Neural cell (in vitro differentiated cells): ENCODE measurements at regions not wholly inside any gene's neighbourhood (a gene's known extent, or its start where the extent isn't known, plus 50 kb on each side); places are given as distances from the start of the nearest gene placed in this dataset.

Experiments used
- H2AFZ ChIP-seq: fragments of 200-600, 300-800 bp; sonication (generic), shearing (Covaris generic); 2 replicates; pipeline ENCODE4 v1.6.0; 2014; ENCODE audit warnings: low read depth, mild to moderate bottlenecking, antibody characterized with exemption, low read length, moderate library complexity
- H3F3A ChIP-seq: fragments of 200-600 bp; shearing (Covaris generic); 2 replicates; pipeline ENCODE4 v1.6.1; 2016; ENCODE audit warnings: mild to moderate bottlenecking, moderate library complexity, mixed read lengths, antibody characterized with exemption, low read length; ENCODE audit not compliant: insufficient read depth, poor library complexity, severe bottlenecking
- H3K27ac ChIP-seq: fragments of 200-600, 300-800 bp; sonication (generic), shearing (Covaris generic); 2 replicates; pipeline ENCODE4 v1.5.1; 2014; ENCODE audit warnings: mild to moderate bottlenecking, low read length, moderate library complexity
- H3K27me3 ChIP-seq: fragments of 300-800, 200-600 bp; sonication (generic), shearing (Covaris generic); 2 replicates; pipeline ENCODE4 v1.6.0; 2014; ENCODE audit warnings: mild to moderate bottlenecking, low read depth, low read length, moderate library complexity; ENCODE audit not compliant: insufficient read depth
- H3K36me3 ChIP-seq: fragments of 300-800, 200-600 bp; sonication (generic), shearing (Covaris generic); 2 replicates; pipeline ENCODE4 v1.5.1; 2014; ENCODE audit warnings: mild to moderate bottlenecking, antibody characterized with exemption, low read length, moderate library complexity; ENCODE audit not compliant: insufficient read depth
- H3K4me2 ChIP-seq: fragments of 300-800, 200-600 bp; sonication (generic), shearing (Covaris generic); 2 replicates; pipeline ENCODE4 v1.6.0; 2014; ENCODE audit warnings: mild to moderate bottlenecking, low read length
- H3K4me3 ChIP-seq: fragments of 300-800, 200-600 bp; sonication (generic), shearing (Covaris generic); 2 replicates; pipeline ENCODE4 v1.5.1; 2014; ENCODE audit warnings: mild to moderate bottlenecking, low read length, moderate library complexity
- H3K79me2 ChIP-seq: fragments of 200-600 bp; shearing (Covaris generic); replicated peaks from 2 replicates; pipeline ENCODE4 v1.6.0; 2014; ENCODE audit warnings: mild to moderate bottlenecking, low read length, moderate library complexity; ENCODE audit not compliant: insufficient read depth
- H3K9ac ChIP-seq: fragments of 300-800, 200-600 bp; sonication (generic), shearing (Covaris generic); 2 replicates; pipeline ENCODE4 v1.6.1; 2016; ENCODE audit warnings: mild to moderate bottlenecking, low read length, mixed read lengths
- H3K9me2 ChIP-seq: fragments of 200-600 bp; shearing (Covaris generic); 2 replicates; pipeline ENCODE4 v1.6.1; 2016; ENCODE audit warnings: mild to moderate bottlenecking, low read length, mixed read lengths; ENCODE audit not compliant: insufficient read depth
- H3K9me3 ChIP-seq: fragments of 200-600, 300-800 bp; sonication (generic), shearing (Covaris generic); 2 replicates; pipeline ENCODE4 v1.6.1; 2016; ENCODE audit warnings: mild to moderate bottlenecking, mixed run types, low read length, moderate library complexity, mixed read lengths
- H4K20me1 ChIP-seq: fragments of 200-600 bp; shearing (Covaris generic); 2 replicates; pipeline ENCODE4 v1.6.1; 2016; ENCODE audit warnings: mild to moderate bottlenecking, mixed run types; ENCODE audit not compliant: insufficient read depth
- CTCF ChIP-seq: fragments of 450-650 bp; IDR thresholded peaks from 2 replicates; pipeline ENCODE4 v1.5.1; 2014; ENCODE audit warnings: antibody characterized with exemption, mild to moderate bottlenecking, moderate library complexity; ENCODE audit not compliant: poor library complexity, severe bottlenecking
- EP300 ChIP-seq: fragments of 450-650 bp; conservative IDR thresholded peaks from 2 replicates; pipeline ENCODE4 v1.6.1; 2014; ENCODE audit warnings: antibody characterized with exemption, mild to moderate bottlenecking, moderate library complexity; ENCODE audit not compliant: poor library complexity, severe bottlenecking
- EZH2 ChIP-seq: fragments of 200-600, 300-800 bp; shearing (Covaris generic), sonication (generic); IDR thresholded peaks from 2 replicates; pipeline ENCODE4 v1.6.1; 2014; ENCODE audit warnings: antibody characterized with exemption, low read length, borderline replicate concordance, mild to moderate bottlenecking; ENCODE audit not compliant: insufficient read depth, poor library complexity, severe bottlenecking
- MXI1 ChIP-seq: fragments of 450-650 bp; conservative IDR thresholded peaks from 2 replicates; pipeline ENCODE4 v1.6.1; 2014; ENCODE audit warnings: antibody characterized with exemption, mild to moderate bottlenecking; ENCODE audit not compliant: poor library complexity, severe bottlenecking
- POLR2AphosphoS5 ChIP-seq: IDR thresholded peaks from 2 replicates; pipeline ENCODE4 v1.6.1; 2012
- RAD21 ChIP-seq: fragments of 450-650 bp; conservative IDR thresholded peaks from 2 replicates; pipeline ENCODE4 v1.6.1; 2014; ENCODE audit warnings: antibody characterized with exemption, mild to moderate bottlenecking, moderate library complexity
- SMC3 ChIP-seq: fragments of 450-650 bp; conservative IDR thresholded peaks from 2 replicates; pipeline ENCODE4 v1.6.1; 2014; ENCODE audit warnings: antibody characterized with exemption, mild to moderate bottlenecking, moderate library complexity; ENCODE audit not compliant: poor library complexity
- TAF1 ChIP-seq: IDR thresholded peaks from 2 replicates; pipeline ENCODE4 v1.6.1; 2012; ENCODE audit warnings: low read depth

- H3K9ac ChIP-seq: no peak overlapping the region
- H3K27ac ChIP-seq: no peak overlapping the region
- H3K79me2 ChIP-seq: no peaks in the 10 kb centered on the region
- H3K36me3 ChIP-seq: no peaks in the 10 kb centered on the region
- no peaks in the 10 kb centered on the region for H3F3A ChIP-seq
- H3K27me3 ChIP-seq: no peaks in the 10 kb centered on the region
- no peaks in the 10 kb centered on the region for H4K20me1 ChIP-seq
- H3K9me2 ChIP-seq: no peaks in the 10 kb centered on the region
- TF ChIP-seq EP300 (no peak), RAD21 (no peak), TAF1 (no peak), SMC3 (no peak), CTCF (no peak), EZH2 (no peak), POLR2AphosphoS5 (no peak)
- H2AFZ ChIP-seq: no peak overlapping the region
- no peak overlapping the region for H3K4me2 ChIP-seq
- H3K9me3 ChIP-seq: no peaks in the 10 kb centered on the region
- H3K4me3 ChIP-seq: no peak overlapping the region
These were observed 202.9 kb downstream of the NXNL2 start for GRCh38 chr9:88737876-88738275.

- H2AFZ ChIP-seq: no peak overlapping the region
- H3K79me2 ChIP-seq: no peaks in the 10 kb centered on the region
- H3F3A ChIP-seq: no peaks in the 10 kb centered on the region
- H3K4me3 ChIP-seq: no peak overlapping the region
- no peaks in the 10 kb centered on the region for H3K9me3 ChIP-seq
- no peak overlapping the region for H3K9ac ChIP-seq
- TF ChIP-seq EP300 (no peak), MXI1 (no peak), SMC3 (no peak), RAD21 (no peak), EZH2 (no peak), TAF1 (no peak), POLR2AphosphoS5 (no peak), CTCF (no peak)
- no peak overlapping the region for H3K27ac ChIP-seq
- no peaks in the 10 kb centered on the region for H3K36me3 ChIP-seq
- no peaks in the 10 kb centered on the region for H3K27me3 ChIP-seq
- no peaks in the 10 kb centered on the region for H4K20me1 ChIP-seq
- no peaks in the 10 kb centered on the region for H3K9me2 ChIP-seq
- H3K4me2 ChIP-seq: no peak overlapping the region
These were observed 203.7 kb downstream of the NXNL2 start for GRCh38 chr9:88738709-88739108.

- H2AFZ ChIP-seq: no peak overlapping the region
- no peaks in the 10 kb centered on the region for H3K79me2 ChIP-seq
- H3K36me3 ChIP-seq: no peaks in the 10 kb centered on the region
- H3K27me3 ChIP-seq: no peaks in the 10 kb centered on the region
- H3K27ac ChIP-seq: no peak overlapping the region
- no peaks in the 10 kb centered on the region for H4K20me1 ChIP-seq
- no peak for TF ChIP-seq CTCF
- TF ChIP-seq EP300: no peak
- no peak for TF ChIP-seq EZH2
- no peak for TF ChIP-seq RAD21
- no peak for TF ChIP-seq TAF1
- TF ChIP-seq POLR2AphosphoS5: no peak
- no peaks in the 10 kb centered on the region for H3K9me3 ChIP-seq
- no peak overlapping the region for H3K9ac ChIP-seq
- no peak overlapping the region for H3K4me3 ChIP-seq
- H3F3A ChIP-seq: no peaks in the 10 kb centered on the region
- no peaks in the 10 kb centered on the region for H3K9me2 ChIP-seq
- H3K4me2 ChIP-seq: no peak overlapping the region
These were observed 204.4 kb downstream of the NXNL2 start for GRCh38 chr9:88739373-88739772.
